ENCODE measurements at regions not wholly inside any gene's neighbourhood (a gene's known extent, or its start where the extent isn't known, plus 50 kb on each side); places are given as distances from the start of the nearest gene placed in this dataset.

DNA sequence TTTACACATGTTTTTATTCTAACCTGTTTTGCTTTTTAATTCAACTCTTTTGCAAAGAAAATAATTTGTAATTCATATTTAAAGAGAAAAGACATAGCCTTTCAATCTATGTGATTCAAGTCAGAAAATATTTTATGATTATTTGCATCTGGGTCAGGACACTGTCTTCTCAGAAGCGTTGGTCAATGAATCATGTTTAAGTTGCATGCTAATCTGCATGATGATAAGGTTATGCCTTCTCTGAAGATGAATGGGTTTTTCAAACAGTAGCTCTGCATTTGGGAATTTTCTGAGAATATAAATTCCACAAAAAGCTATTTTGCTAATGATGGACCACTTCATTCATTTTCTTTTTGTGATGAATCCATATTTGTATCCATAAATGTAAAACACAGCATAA is 282.5 kb downstream of the TMA16 start:
- TF ChIP-seq, protein P1, sequence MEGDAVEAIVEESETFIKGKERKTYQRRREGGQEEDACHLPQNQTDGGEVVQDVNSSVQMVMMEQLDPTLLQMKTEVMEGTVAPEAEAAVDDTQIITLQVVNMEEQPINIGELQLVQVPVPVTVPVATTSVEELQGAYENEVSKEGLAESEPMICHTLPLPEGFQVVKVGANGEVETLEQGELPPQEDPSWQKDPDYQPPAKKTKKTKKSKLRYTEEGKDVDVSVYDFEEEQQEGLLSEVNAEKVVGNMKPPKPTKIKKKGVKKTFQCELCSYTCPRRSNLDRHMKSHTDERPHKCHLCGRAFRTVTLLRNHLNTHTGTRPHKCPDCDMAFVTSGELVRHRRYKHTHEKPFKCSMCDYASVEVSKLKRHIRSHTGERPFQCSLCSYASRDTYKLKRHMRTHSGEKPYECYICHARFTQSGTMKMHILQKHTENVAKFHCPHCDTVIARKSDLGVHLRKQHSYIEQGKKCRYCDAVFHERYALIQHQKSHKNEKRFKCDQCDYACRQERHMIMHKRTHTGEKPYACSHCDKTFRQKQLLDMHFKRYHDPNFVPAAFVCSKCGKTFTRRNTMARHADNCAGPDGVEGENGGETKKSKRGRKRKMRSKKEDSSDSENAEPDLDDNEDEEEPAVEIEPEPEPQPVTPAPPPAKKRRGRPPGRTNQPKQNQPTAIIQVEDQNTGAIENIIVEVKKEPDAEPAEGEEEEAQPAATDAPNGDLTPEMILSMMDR (IDR thresholded peaks at IDR 0.05): no peak
- no peak for TF ChIP-seq POLR2AphosphoS5 (IDR thresholded peaks at IDR 0.05)
- TF ChIP-seq POLR2A (IDR thresholded peaks at IDR 0.05): no peak

Measured in breast epithelium (tissue), 3 donors.